Lung (tissue), 11 donors: ENCODE measurements at regions not wholly inside any gene's neighbourhood (a gene's known extent, or its start where the extent isn't known, plus 50 kb on each side); places are given as distances from the start of the nearest gene placed in this dataset.

ENCODE experiments used
- ATAC-seq: fragments of 200-7000 bp; cut with Tn5 transposase; one replicate; pipeline ENCODE4 v1.9.1; 2020; ENCODE audit warnings: moderate number of reproducible peaks; ENCODE audit not compliant: insufficient read depth, low FRiP score
- DNase-seq, 3 donors: peaks; one replicate each; pipeline ENCODE4 v3.0.0-alpha.2; 2013 to 2017
- H3K27ac ChIP-seq, 2 donors: one replicate each; pipeline ENCODE4 v1.5.1; 2013; ENCODE audit warnings: mild to moderate bottlenecking in 2 of 2, moderate library complexity in 2 of 2, control low read depth in 1 of 2, inconsistent platforms in 1 of 2, low read depth in 1 of 2, low read length in 1 of 2
- H3K27me3 ChIP-seq, 3 donors: one replicate each; pipeline ENCODE4 v1.5.1; 2013; ENCODE audit warnings: low read length in 2 of 3; ENCODE audit not compliant: control insufficient read depth in 3 of 3, insufficient read depth in 3 of 3
- H3K36me3 ChIP-seq, 4 donors: one replicate each; pipeline ENCODE4 v1.5.1; 2013; ENCODE audit warnings: low read length in 4 of 4, mild to moderate bottlenecking in 1 of 4, moderate library complexity in 1 of 4; ENCODE audit not compliant: control insufficient read depth in 4 of 4, insufficient read depth in 4 of 4
- H3K4me1 ChIP-seq, 5 donors: one replicate each; pipeline ENCODE4 v1.5.1; 2013; ENCODE audit warnings: low read length in 5 of 5, mild to moderate bottlenecking in 2 of 5, moderate library complexity in 1 of 5; ENCODE audit not compliant: control insufficient read depth in 5 of 5, insufficient read depth in 5 of 5
- H3K4me3 ChIP-seq: one replicate; pipeline ENCODE4 v1.5.1; 2013; ENCODE audit warnings: mild to moderate bottlenecking, control low read depth, moderate library complexity
- H3K9ac ChIP-seq, 2 donors: one replicate each; pipeline ENCODE4 v1.5.1; 2013; ENCODE audit warnings: low read length in 2 of 2, control low read depth in 1 of 2; ENCODE audit not compliant: insufficient read depth in 1 of 2
- H3K9me3 ChIP-seq, 4 donors: one replicate each; pipeline ENCODE4 v1.5.1; 2013; ENCODE audit warnings: low read length in 3 of 4, mild to moderate bottlenecking in 1 of 4, moderate library complexity in 1 of 4; ENCODE audit not compliant: control insufficient read depth in 4 of 4, insufficient read depth in 3 of 4
- WGBS, 2 donors: extraction: QIAGEN DNeasy Blood & Tissue Kit; methylation state at CpG; one replicate each; pipeline ENCODE4 v1.1.7; 2013; 5-methylcytosine and 5-hydroxymethylcytosine counted together
- TF ChIP-seq, protein P1 (sequence below): IDR thresholded peaks from 2 replicates; pipeline ENCODE4 v1.5.1; 2012; ENCODE audit warnings: mild to moderate bottlenecking; ENCODE audit errors: control extremely low read depth, extremely low read depth
- donor health status: control.
- donor health status: control.
- donor health status: Bipolar disorder and iron deficiency.
- donor health status: healthy.
- donor health status: DM: yes; HTN: yes; CAD: no.

DNA sequence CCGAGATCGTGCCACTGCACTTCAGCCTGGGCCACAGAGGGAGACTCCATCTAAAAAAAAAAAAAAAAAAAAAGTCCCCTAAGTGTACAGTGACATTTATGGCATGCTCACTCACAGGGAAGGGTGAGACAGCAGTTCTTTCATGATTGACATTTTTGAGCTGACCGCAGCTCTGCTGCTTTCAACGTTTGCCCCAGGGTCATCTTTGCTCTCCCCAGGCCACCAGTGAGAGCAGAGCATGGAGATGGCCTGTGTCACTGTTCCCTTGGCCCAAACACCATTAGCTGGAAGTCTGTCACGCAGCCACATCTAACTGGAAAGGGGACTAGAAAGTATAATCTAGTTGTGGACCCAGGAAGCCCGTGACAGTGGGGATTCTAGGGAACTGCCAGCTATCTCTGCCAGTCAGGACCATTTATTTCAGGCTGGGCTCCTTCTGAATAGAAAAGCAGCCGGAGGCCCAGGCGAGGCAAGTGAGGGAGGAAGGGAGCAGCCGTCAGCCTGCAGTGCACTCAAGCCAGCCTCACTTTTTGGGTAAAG, 193.4 kb upstream of the HES1 start:
- no peaks in the 10 kb centered on the region for H3K27me3 ChIP-seq
- H3K4me1 ChIP-seq, result peaks cover 0 to 5% (median 0%) of the 10 kb centered on the region in 5 donors
- no peak for DNase-seq
- H3K9ac ChIP-seq, result no peak overlapping the region
- no peaks in the 10 kb centered on the region for H3K9me3 ChIP-seq
- H3K27ac ChIP-seq, result no peak overlapping the region
- no peaks in the 10 kb centered on the region for H3K36me3 ChIP-seq
- 90% methylated on average over 9 of the region's 9 CpGs for WGBS, 2 donors
- TF ChIP-seq, protein P1, sequence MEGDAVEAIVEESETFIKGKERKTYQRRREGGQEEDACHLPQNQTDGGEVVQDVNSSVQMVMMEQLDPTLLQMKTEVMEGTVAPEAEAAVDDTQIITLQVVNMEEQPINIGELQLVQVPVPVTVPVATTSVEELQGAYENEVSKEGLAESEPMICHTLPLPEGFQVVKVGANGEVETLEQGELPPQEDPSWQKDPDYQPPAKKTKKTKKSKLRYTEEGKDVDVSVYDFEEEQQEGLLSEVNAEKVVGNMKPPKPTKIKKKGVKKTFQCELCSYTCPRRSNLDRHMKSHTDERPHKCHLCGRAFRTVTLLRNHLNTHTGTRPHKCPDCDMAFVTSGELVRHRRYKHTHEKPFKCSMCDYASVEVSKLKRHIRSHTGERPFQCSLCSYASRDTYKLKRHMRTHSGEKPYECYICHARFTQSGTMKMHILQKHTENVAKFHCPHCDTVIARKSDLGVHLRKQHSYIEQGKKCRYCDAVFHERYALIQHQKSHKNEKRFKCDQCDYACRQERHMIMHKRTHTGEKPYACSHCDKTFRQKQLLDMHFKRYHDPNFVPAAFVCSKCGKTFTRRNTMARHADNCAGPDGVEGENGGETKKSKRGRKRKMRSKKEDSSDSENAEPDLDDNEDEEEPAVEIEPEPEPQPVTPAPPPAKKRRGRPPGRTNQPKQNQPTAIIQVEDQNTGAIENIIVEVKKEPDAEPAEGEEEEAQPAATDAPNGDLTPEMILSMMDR, result no peak
- H3K4me3 ChIP-seq, result no peak overlapping the region
- no peak for ATAC-seq

DNA sequence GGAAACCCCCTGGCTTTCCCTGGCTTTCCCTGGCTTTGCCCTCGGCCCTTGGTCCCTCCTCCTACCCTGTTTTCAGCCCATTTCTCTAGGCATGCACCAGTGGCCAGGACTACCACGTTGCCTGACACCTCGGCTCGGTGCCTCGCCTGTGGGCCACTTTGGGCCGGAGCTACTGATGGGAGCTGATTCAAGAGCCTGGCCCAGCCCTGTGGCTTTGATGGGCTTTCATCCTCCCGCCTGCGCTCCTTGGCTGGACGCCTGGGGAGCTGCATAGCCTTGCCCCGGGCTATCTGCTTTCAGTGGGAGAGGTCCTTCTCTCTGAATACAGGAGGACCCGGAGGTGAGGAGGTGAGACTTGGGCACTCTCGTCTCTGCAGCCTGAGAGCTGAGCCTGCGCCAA, 192.7 kb upstream of the HES1 start:
- H3K4me3 ChIP-seq, result no peak overlapping the region
- ATAC-seq, result no peak

DNA sequence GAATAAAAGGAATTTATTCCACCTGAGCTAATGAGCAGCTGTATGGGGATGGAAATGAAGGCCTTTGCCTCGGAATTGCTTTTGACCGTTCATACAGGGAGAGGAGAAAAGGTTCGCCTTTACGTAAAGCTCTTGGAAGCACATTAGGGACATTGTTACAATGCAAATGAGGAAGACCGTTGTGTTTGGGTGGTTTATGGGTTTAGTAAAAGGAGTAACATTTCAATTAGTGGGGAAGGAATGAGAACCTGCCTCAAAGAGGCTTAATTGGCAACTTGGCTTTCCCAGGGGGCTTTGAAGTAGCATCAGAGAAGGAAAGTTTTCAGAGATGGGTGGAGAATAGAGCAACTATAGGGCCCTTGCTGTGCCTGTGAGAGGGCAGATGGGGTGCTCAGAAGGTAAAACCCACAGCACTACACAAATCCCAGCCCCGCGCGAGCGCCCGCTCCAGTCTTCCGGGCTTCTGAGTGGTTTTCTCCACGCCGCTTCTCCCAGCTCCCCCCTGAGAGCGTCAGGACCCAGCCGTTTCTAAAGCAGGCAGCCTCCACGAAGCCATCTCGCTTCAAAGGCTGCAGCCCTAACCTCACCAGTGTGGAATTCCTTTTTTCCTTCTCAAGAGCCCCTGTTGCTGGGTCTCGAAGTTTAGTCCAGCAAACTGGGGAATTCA, 192.0 kb upstream of the HES1 start:
- TF ChIP-seq, protein P1, result no peak
- ATAC-seq (no peak), DNase-seq (peak; percentile 37 to 64 (median 62))
- Histone ChIP-seq H3K9me3 (no peaks in the 10 kb centered on the region), H3K27ac (no peak overlapping the region), H3K4me3 (no peak overlapping the region), H3K27me3 (peaks cover 0 to 3% (median 0%) of the 10 kb centered on the region in 3 donors), H3K4me1 (peaks cover 0 to 5% (median 0%) of the 10 kb centered on the region in 5 donors), H3K9ac (no peak overlapping the region), H3K36me3 (no peaks in the 10 kb centered on the region)
- WGBS, 2 donors, result 91 to 92% methylated on average over 18 of the region's 18 CpGs

More for the DNA sequence above, 192.7 kb upstream of the HES1 start:
- H3K9ac ChIP-seq, result no peak overlapping the region
- 76 to 82% methylated on average over 13 of the region's 13 CpGs for WGBS, 2 donors
- H3K27me3 ChIP-seq, result peaks cover 0 to 1% (median 0%) of the 10 kb centered on the region in 3 donors
- H3K36me3 ChIP-seq, result no peaks in the 10 kb centered on the region
- peak in 2 of 3 donors; percentile 33 to 44 for DNase-seq
- H3K27ac ChIP-seq, result no peak overlapping the region
- H3K4me1 ChIP-seq, result peaks cover 0 to 5% (median 0%) of the 10 kb centered on the region in 5 donors
- no peaks in the 10 kb centered on the region for H3K9me3 ChIP-seq
- TF ChIP-seq, protein P1, result no peak

DNA sequence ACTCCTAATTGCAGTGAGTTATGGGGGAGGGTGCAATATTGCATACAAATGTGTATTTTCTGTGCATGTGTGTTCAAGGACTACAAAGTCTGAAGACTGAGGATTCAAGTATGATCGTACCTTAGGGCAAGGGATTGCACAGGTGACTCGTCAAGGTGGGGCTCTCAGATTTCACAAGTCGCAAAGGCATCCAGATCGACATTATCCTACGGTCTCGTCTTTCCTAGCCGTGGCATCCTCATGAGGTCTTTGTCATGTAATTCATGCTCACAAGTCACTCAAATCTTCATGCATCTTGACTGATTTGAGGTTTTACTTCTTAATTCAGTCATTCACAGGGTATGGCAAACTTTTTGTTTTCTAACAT, 191.4 kb upstream of the HES1 start:
- peaks cover 0 to 3% (median 0%) of the 10 kb centered on the region in 3 donors for H3K27me3 ChIP-seq
- no peak overlapping the region for H3K9ac ChIP-seq
- WGBS, 2 donors, result 83 to 89% methylated on average over 7 of the region's 7 CpGs
- TF ChIP-seq, protein P1, result no peak
- H3K4me3 ChIP-seq, result no peak overlapping the region
- H3K9me3 ChIP-seq, result no peaks in the 10 kb centered on the region
- no peaks in the 10 kb centered on the region for H3K36me3 ChIP-seq
- peaks cover 0 to 5% (median 0%) of the 10 kb centered on the region in 5 donors for H3K4me1 ChIP-seq
- ATAC-seq, result no peak
- no peak for DNase-seq
- no peak overlapping the region for H3K27ac ChIP-seq
